ENCODE measurements at regions not wholly inside any gene's neighbourhood (a gene's known extent, or its start where the extent isn't known, plus 50 kb on each side); places are given as distances from the start of the nearest gene placed in this dataset.

DNA sequence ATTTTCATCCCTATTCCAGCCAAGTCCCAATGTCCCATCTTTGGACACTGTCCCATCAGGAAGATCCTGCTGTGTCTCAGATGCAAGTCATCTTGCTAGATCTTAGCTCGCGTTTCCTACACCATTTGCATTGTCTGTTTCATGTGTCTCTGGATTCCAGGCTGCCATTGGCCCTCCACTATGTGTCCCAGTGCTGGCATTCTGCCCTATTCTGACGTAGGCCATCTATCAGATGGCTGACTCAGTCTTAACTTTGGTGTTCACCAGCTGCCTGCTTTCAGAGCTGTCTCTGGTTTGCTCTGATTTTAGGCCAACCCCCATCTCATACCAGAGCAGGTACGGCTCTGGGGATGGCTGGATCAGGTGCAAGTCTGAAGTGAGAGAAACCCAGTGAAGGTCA is 300.9 kb upstream of the ASIC2 start:
- H3K9me3 Mint-ChIP-seq (ENCODE audit: unreplicated experiment): no peaks in the 10 kb centered on the region
- no peaks in the 10 kb centered on the region for H3K27me3 Mint-ChIP-seq (ENCODE audit: unreplicated experiment)
- no peak overlapping the region for H3K27ac Mint-ChIP-seq (ENCODE audit: unreplicated experiment)
- H3K4me1 Mint-ChIP-seq (ENCODE audit: unreplicated experiment): no peaks in the 10 kb centered on the region
- no peak for TF ChIP-seq CTCF (IDR thresholded peaks at IDR 0.05; ENCODE audit: unreplicated experiment)
- DNase-seq (ENCODE audit: low spot score): no peak
- H3K36me3 Mint-ChIP-seq (ENCODE audit: low read depth, unreplicated experiment): no peaks in the 10 kb centered on the region
- H3K4me3 Mint-ChIP-seq (ENCODE audit: unreplicated experiment): no peak overlapping the region

- Mint-ChIP-seq H3K27ac (ENCODE audit: unreplicated experiment) (no peak overlapping the region), H3K9me3 (ENCODE audit: unreplicated experiment) (no peaks in the 10 kb centered on the region), H3K4me1 (ENCODE audit: unreplicated experiment) (no peaks in the 10 kb centered on the region), H3K4me3 (ENCODE audit: unreplicated experiment) (no peak overlapping the region), H3K36me3 (ENCODE audit: low read depth, unreplicated experiment) (no peaks in the 10 kb centered on the region), H3K27me3 (ENCODE audit: unreplicated experiment) (peaks cover 3% of the 10 kb centered on the region)
- TF ChIP-seq CTCF (IDR thresholded peaks at IDR 0.05; ENCODE audit: unreplicated experiment): no peak
- DNase-seq (ENCODE audit: low spot score): no peak
Observed at GRCh38 chr17:33595828-33596227, 302.7 kb upstream of the ASIC2 start.

DNA sequence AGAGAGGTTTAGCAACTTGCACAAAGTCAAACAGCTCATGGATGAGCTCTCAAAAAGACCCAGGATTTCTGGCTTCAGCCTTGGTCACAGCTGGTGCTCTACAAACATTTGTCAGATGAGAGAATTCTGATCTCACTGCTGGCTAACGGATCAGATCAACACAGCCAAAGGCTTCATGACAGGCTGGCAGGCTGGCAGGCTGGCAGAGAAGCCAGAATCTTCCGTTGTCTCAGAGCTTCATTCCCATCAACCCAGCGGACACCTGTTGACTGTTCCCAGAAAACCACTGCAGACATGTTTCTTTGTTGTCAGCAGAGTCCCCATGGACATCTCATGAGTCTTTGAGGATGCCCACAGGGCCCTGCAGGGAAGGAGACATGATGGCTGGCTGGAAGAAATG is 303.8 kb upstream of the ASIC2 start:
- Mint-ChIP-seq H3K9me3 (ENCODE audit: unreplicated experiment) (no peaks in the 10 kb centered on the region), H3K36me3 (ENCODE audit: low read depth, unreplicated experiment) (no peaks in the 10 kb centered on the region), H3K4me3 (ENCODE audit: unreplicated experiment) (no peak overlapping the region), H3K4me1 (ENCODE audit: unreplicated experiment) (no peaks in the 10 kb centered on the region), H3K27ac (ENCODE audit: unreplicated experiment) (no peak overlapping the region), H3K27me3 (ENCODE audit: unreplicated experiment) (peaks cover 3% of the 10 kb centered on the region)
- TF ChIP-seq CTCF (IDR thresholded peaks at IDR 0.05; ENCODE audit: unreplicated experiment): no peak
- DNase-seq (ENCODE audit: low spot score): no peak

GRCh38 chr17:33598797-33599196 is 305.7 kb upstream of the ASIC2 start:
- H3K27me3 Mint-ChIP-seq (ENCODE audit: unreplicated experiment): peaks cover 6% of the 10 kb centered on the region

GRCh38 chr17:33602981-33603380 is 309.9 kb upstream of the ASIC2 start:
- Mint-ChIP-seq H3K4me3 (ENCODE audit: unreplicated experiment) (no peak overlapping the region), H3K27me3 (ENCODE audit: unreplicated experiment) (peaks cover 6% of the 10 kb centered on the region), H3K36me3 (ENCODE audit: low read depth, unreplicated experiment) (no peaks in the 10 kb centered on the region), H3K27ac (ENCODE audit: unreplicated experiment) (no peak overlapping the region), H3K9me3 (ENCODE audit: unreplicated experiment) (no peaks in the 10 kb centered on the region), H3K4me1 (ENCODE audit: unreplicated experiment) (peaks cover 3% of the 10 kb centered on the region)
- TF ChIP-seq CTCF (IDR thresholded peaks at IDR 0.05; ENCODE audit: unreplicated experiment): no peak
- DNase-seq (ENCODE audit: low spot score): no peak

More at GRCh38 chr17:33598797-33599196, 305.7 kb upstream of the ASIC2 start:
- H3K9me3 Mint-ChIP-seq (ENCODE audit: unreplicated experiment): no peaks in the 10 kb centered on the region
- TF ChIP-seq CTCF (IDR thresholded peaks at IDR 0.05; ENCODE audit: unreplicated experiment): no peak
- no peak overlapping the region for H3K4me3 Mint-ChIP-seq (ENCODE audit: unreplicated experiment)
- DNase-seq (ENCODE audit: low spot score): no peak
- no peaks in the 10 kb centered on the region for H3K36me3 Mint-ChIP-seq (ENCODE audit: low read depth, unreplicated experiment)
- no peaks in the 10 kb centered on the region for H3K4me1 Mint-ChIP-seq (ENCODE audit: unreplicated experiment)
- H3K27ac Mint-ChIP-seq (ENCODE audit: unreplicated experiment): no peak overlapping the region
